Right renal pelvis (tissue), 4 donors: ENCODE measurements at regions not wholly inside any gene's neighbourhood (a gene's known extent, or its start where the extent isn't known, plus 50 kb on each side); places are given as distances from the start of the nearest gene placed in this dataset.

ENCODE experiments used
- DNase-seq, 4 donors: peaks; one replicate each; pipeline ENCODE4 v3.0.0-alpha.2; 2013; ENCODE audit warnings: low read depth in 4 of 4, low spot score in 3 of 4, missing footprints in 1 of 4

DNA sequence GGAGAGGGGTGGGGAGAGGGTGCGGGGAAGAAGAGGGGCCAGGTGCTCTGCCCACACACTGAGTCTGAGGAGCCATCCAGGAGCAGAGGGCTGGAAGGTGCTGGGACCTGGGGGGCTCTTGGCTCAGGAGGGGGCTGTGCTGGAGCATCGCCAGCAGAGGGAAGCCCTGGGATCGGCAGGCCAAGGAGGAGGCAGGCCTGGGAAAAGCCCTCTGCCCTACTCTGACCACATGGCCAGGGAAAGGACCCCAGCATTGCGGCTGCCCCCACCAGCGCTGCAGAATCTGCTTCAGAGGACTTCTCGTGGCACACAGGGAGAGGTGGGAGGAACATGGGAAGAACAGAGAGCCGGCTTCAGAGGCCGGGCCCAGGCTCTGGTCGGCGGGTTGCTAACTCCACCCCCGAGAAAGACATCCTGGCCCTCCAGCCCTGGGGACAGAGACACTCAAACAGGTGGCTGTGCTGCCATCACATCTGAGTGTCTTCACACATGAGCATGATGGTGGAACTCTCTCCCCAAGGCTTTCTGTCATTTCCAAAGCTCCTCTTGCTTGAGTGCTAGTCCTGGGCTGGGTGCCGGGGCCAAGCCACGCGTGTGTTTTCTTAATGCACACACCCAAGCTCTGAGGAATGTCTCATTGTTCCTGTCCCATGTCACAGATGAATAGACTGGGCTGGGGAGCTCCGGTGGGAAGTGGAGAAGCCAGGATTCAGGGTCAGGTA is 1378.0 kb downstream of the BRD1 start:
- DNase-seq = no peak

DNA sequence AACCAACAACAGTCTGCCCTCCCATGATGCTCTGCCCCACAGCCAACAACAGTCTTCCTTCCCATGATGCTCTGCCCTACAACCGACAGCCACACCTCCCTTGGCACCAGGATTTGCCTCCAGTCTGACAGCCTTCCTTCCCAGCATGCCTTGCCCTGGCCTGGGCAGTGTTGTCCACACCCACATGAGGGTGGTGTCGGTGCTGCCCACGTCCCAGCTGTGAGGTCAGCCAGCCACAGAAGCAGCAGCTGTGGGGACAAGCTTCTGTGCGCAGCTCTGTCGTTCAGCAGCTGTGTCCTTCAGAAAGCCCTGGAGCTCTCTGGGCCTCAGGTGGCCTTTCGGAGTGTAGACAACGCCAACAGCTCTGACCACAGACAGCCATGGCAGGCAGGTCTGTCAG is 1378.9 kb downstream of the BRD1 start:
- no peak for DNase-seq

DNA sequence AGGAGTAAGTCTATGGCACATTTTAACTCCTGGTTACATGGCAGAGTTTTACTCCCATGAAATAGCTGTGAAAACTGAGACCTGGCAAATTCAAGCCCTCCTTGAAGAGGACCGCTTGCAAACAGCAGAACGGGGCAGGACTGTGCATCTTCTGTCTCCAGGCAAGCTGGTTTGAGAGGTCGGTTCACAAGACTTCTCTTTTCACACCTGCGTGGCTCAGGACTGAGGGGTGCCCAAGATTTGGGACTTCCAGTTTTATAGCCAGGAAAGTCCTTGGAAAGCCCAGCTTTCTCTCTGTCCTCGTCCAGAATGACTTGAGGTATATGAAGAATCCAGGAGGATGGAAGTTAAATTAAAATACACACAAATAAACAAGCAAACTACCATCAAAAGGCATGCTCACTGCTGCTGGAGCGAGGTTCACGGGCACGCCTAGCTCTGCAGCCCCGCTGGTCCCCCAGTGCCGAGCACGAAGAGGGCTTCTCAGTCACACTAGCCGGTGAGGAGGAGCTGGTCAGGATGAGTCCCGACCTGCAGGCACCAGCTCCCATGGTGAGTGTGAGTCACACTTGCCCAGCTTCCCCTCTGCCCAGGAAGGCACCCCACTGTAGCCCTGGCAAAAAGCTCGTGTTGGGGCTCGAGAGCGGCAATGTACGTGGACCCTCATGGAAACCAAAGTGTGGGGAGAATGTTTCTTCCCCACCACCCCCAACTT is 1382.4 kb downstream of the BRD1 start:
- DNase-seq = no peak

DNA sequence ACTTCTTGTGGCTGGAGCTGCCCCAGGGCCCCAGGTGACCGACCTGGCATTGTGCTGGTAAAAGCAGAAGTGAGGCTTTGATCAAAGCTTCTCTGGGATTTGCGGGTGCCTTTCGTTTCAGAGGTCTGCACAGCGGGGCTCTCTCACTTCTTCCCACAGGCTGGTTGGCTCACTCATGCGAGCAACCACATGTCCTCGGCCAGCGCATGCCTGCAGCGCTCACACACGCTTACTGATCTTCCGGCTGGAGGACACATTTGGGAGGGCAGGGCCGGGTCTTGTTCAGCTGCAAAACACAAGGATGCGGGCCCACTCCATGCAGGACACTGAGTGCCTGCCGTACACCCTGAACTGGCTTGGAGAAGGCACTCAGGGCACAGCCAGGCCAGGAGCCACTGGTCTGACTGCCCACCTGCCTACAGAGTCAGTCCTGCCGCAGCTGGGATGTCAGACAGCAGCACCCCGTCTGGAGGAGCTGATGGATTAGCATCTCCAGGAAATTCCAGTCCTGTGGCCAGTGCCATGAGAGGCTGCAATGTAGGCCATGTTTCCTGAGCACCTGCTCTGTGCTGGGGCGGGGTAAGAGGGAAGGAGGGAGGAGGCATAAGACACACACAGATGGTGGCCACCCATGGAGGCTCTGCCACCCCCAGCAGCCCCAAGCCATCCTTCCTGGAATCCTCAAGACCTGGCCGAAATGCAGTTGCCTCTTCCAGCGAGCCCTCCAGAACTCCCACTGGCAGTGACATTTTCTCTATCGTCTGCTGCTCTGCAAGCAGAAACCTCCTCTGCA is 1383.2 kb downstream of the BRD1 start:
- DNase-seq = no peak

DNA sequence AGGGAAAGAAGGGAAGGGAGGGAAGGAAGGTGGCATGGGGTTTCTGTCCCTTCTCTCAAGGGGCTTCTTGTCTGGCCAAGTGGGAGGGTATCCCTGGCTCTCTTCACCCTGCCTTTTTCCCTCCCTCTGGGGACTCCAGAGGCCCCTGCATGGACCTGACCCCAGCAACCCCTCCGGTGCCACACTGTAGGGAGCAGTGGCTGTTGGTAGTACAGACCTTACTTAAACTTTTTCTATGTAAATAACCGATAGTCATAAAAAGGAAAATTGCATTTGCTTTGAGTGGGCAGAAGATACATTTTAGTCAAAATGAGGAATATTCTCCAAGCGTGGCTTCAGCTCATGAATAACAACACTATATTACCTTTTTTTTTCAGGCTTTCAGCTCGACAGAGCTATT is 1384.0 kb downstream of the BRD1 start:
- DNase-seq = no peak

DNA sequence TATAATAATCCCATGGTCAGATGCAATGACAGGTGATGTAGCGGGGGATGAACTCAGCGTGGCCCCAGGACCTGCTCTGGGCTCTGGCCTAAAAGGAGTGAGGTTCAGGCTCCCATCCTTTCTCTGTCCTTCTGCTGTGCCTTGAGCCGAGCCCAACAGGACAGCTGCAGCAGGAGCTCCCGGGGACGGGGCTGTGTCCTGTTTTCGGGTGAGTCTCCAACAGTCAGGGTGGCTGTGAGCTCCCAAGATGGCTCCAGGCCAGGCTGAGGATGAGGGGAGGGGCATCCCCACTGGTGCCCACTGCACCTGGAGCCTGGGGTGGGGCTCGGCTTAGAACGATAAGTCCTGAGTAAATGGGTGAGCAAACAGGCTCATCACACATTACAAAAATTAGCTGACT is 1385.0 kb downstream of the BRD1 start:
- no peak for DNase-seq

DNA sequence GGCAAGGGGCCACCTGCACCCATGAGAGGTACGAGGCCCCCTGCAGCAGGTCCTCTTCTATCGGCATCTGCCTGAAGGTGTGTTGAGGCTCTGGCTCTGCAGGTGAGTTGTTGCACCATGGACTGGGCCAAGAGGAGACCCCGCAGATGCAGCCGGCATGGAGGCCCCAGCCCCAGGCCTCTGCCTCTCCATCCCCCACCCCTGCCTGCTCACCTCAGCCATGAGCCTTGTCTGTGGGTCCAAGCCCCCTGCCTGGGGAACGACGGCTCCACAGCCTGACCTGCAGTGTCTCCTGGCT is 1386.2 kb downstream of the BRD1 start:
- DNase-seq = no peak

DNA sequence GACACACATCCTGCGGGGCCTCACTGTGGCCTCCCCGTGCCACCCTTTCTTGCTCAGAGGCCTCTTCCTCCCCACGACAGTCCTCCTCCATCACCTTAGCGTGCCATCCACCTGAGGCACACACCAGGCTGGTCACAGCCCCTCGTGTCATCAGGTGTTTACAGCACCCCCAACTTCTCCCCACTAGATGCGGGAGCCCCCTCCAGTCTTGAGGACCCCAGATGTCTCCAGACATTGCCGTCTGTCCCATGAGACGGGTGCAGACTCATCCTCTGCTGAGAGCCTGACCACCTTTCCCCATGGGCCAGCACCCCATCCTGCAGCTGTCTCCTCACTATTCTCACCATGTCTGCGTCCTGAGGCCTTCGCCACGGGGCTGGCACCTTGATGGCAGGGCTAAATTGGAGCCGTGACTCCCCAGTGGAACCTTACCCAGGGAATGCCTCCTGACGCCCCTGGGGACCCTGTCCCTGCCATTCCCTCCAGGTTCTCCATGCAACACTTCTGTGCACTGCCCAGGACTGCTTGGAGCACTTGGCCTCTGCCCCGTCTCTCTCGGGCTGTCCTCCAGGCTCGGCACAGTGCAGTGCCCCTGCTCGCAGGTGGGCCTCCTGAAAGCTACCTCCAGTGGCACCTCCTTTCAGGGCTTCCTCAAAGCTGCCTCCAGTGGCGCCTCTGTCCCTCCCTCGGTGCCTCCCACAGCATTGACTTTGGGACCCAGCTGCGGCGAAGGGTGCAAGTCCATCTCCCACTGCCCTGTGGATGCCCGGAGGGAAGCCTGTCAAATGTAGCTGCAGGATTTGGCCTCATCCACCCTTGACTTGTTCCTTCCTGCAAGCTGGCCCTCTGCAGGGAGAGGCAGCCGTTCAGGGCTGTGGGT is 1386.8 kb downstream of the BRD1 start:
- DNase-seq = no peak

DNA sequence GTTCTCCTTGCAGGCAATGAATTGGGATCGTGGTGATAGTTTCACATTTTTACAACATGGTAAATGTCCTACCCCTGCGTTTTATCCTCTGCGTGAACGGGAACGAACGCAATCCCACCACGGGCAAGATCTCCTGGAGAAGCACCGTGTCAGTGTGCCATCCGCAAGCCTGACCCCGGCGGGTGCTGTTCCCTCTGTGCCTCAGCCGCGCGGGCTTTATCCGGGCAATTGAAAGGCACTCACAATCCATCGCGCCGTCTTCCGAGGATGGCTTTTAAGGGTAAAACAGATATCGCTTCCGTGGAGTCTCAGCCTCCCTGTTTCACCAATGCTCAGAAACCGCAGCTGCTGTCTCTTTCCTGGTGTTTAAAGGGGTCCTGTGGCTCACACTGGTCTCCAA is 1387.5 kb downstream of the BRD1 start:
- DNase-seq = no peak

DNA sequence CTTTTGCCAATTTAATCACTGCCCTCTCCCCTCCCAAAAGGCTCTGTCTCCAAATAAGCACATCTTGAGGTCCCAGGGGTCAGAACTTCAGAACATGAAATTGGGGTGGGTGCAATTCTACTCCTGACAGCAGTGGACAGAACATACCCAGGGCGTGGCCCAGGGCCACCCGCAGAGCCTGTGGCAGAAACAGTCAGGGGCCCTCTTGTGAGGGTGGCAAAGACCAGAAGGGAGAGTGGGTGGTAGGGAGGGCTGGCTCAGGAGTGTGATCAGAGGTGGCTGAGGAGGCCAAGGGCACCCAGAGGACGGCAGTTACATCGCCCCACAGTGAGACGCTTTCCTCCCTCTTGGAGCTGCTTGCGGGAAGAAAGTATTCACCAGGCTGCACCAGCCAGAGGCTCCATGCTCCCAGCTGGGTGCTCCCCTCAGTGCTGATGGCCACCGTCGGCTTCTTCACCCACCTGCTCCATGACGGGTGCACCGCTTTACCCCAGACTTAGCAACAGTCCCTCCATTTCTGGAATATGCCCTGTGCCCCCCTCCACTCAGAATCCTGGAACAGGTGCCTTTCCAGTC is 1388.0 kb downstream of the BRD1 start:
- no peak for DNase-seq

DNA sequence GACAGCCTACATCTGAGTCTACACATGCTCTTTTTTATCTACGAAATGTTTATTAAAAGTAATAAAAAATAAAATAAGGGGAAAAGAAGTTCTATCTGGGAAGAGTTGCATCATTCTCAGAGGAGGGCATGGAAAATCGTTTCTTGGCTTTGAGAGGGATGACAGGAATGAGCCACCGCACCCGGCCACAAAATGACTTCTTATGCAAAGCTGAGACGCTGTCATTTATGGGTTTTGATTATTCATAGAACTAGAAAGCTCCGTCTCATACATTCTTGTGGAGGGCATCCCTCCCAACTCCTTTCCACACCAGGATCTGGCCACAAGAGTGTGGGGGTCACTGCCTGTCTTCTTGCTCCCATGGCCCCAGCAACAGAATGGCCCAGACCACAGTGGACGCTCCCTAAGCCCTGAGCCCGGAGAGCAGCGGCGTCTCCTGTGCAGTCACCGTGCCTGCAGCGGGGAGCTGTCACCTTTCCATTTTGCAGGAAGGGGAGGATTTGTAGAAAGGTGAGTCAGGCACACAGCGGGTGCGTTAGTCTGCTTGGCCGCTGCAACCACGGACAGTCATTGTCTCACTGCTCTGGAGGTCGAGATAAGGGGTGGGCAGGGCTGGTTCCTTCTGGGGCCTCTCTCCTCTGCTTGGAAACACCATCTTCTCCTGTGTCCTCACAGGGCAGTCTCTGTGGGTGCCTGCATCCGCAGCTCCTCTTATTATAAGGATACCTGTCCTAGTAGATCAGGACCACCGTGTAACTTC is 1388.7 kb downstream of the BRD1 start:
- DNase-seq = no peak

DNA sequence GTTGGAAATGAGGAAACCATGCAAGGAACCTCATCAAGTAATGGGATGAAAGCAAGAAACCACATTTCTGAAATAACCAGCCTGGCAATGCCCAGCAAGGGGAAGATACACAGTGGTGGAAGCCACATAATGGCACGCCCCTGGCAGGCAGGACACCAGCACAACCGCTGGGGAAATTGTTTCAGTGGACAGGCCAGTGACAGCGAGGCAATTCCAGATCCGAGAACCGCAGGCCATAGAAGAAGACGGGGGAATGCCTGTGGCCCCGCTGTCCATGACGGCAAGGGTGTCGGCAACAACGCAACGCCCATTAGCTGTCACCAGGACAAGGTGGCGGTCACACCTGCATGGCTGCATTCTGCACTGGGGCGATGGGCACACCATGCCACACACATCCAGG is 1389.6 kb downstream of the BRD1 start:
- DNase-seq = no peak

DNA sequence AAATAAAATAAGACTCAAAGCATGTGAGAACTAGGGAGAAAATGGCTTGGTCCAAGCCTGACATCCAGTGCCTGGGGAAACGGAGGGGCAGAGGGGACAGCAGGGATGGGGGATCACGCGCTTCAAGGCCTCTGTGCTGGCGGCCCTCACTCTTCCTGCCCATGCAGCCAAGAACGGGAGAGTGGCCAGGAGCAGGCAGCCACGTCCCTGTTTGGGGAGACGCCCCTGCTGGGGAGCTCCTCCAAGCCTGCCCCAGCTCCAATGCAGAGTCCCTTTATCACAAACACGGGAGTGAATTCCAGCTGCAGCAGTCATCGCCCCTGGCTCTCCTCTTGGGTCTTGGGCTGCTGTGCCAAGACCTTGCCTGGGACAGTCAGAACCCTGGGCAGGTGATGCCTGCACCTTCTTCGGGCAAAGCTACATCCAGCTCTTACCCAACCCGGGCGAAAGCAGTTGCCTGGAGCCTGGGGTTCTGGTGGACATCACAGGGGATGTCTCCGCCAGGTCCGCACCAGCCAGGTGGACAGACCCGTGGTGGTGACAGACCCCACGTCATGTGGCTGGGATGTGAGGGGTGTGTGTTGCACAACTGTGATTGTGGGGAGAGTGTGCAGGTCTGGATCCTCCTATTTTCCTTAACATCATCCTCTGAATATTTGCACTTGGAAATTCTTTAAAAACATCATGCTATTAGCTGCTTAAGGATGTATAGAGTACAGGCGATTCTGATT is 1391.3 kb downstream of the BRD1 start:
- no peak for DNase-seq

DNA sequence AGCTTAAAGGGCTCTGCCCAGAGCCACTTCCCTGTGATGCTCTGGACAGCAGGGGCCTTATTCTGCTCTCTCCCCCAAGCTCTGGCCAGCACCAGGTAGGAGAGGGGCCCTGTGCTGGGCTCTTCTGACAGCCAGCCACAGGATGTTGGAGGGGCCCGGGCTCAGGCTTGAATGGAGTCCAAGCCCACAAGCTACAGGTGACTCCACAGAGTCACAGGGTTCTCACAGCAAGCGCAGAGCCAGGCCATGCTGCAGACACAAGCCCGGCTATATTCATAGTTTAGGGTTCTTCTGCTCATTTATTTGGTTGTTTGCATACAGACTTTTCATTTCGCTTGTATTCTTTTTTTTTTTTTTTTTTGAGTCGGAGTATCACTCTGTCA is 1392.8 kb downstream of the BRD1 start:
- no peak for DNase-seq

DNA sequence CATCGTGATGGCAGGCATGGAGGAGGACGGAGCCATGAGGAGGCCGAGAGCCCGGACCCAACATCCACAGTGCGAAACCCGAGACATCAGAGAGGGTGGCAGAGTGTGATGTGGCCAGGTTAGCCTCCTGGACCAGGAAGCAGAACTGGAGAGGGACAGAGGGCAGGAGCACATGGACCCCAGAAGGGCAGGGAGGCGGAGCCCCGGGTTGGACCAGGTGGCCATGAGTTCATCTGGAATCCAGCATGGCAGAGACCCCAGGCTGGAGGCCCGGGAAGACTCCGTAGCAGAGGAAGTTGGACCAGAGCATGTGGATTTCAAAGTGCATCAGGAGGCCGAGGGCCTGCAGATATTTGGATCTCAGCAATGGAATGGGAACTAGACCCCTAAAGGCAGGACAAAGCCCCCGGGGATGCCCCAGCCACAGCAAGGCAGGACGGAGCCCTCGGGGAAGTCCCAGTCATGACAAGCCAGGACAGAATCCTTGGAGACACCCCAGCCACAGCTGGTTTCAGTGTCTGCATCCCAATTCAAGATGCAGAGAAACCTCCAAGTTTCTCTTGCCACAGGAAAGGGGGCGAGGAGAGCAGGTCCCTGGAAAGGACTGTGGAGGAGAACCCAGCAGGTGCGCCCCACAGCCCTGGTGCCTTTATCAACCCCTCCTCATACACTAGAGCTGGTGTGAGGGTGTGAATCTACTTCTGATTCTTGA is 1393.4 kb downstream of the BRD1 start:
- DNase-seq = no peak

DNA sequence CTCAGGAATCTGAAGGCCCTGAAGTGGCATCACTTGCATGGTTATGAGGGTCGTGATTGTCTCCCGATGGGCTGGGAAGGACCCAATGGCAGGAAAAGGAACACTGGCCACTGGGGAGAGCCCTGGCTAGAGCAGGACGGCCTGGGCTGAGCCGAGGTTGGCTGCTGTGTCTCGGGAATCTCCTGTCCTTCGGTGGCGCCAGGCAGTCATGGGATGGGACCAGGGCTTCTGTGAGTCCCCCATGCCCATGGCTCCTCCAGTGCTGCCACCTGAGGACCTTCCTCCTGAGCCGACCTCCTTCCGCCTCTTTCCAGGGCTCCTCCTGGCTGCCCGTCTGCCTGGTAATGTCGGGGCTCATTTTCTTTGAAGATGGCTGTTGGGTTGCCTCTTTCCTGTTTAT is 1394.0 kb downstream of the BRD1 start:
- DNase-seq = no peak

DNA sequence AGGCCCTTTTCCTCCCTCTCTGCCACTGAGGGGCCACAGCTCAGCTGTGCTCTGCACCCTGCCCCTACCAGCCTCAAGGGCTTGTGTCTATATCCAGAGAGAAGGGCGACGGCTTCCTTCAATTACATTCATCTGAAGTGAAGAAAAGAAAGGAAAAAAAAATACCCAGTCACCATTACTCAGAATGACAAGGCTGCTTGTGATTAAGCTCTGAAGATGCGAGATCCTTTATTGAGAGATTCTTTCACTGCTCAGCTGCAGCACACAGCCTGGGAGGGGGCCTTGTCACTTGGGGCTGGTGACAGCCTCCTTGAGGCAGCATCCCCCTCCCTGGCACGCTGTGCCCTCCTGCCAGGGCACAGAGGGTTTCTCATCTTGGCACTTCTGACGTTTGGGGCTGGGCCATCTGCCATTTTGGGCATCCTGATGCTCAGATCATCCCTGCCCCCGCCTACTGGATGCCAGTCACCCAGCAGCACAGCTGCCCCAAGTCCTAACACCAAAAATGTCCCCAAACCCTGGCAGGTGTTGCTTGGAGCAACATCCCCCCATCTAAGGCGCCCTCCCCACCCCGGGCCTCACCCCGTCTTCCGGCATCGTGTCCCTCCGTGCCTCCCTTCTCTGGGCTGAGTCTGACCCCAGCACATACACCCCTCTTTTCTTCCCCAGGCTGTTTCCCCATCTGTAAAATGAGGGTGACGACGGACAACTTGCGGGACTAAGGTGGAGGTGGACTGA is 1394.7 kb downstream of the BRD1 start:
- DNase-seq = no peak
